ENCODE measurements at regions not wholly inside any gene's neighbourhood (a gene's known extent, or its start where the extent isn't known, plus 50 kb on each side); places are given as distances from the start of the nearest gene placed in this dataset.
"Not testable (repeated sequence)": the region's sequence is repeated elsewhere in the genome, so short reads cannot be mapped to it uniquely, and the experiment has no call there.

GRCh38 chr4:189654396-189654795 is 286.3 kb upstream of the FRG1 start:
- H3K4me3 ChIP-seq (ENCODE audit: low read depth, low read length); H3K79me2 ChIP-seq (ENCODE audit: control insufficient read depth, insufficient read depth, low read length, unreplicated experiment); H3K36me3 ChIP-seq (ENCODE audit: insufficient read depth, low read length); H3K4me1 ChIP-seq (ENCODE audit: control insufficient read depth, insufficient read depth, low read length, unreplicated experiment); H3K27ac ChIP-seq (ENCODE audit: low read depth, low read length); H3K27me3 ChIP-seq (ENCODE audit: insufficient read depth, low read length); H2AFZ ChIP-seq (ENCODE audit: low read length, unreplicated experiment): not testable (repeated sequence)

- not testable (repeated sequence) for H3K27me3 ChIP-seq (ENCODE audit: insufficient read depth, low read length); H3K79me2 ChIP-seq (ENCODE audit: control insufficient read depth, insufficient read depth, low read length, unreplicated experiment); H2AFZ ChIP-seq (ENCODE audit: low read length, unreplicated experiment); H3K4me3 ChIP-seq (ENCODE audit: low read depth, low read length); H3K4me1 ChIP-seq (ENCODE audit: control insufficient read depth, insufficient read depth, low read length, unreplicated experiment); H3K36me3 ChIP-seq (ENCODE audit: insufficient read depth, low read length); H3K27ac ChIP-seq (ENCODE audit: low read depth, low read length)
Measured at GRCh38 chr4:189655817-189656216, 284.9 kb upstream of the FRG1 start.

- H3K4me1 ChIP-seq (ENCODE audit: control insufficient read depth, insufficient read depth, low read length, unreplicated experiment), result no peaks in the 10 kb centered on the region
- H3K79me2 ChIP-seq (ENCODE audit: control insufficient read depth, insufficient read depth, low read length, unreplicated experiment), result no peaks in the 10 kb centered on the region
- H3K4me3 ChIP-seq (ENCODE audit: low read depth, low read length), result no peak overlapping the region
- H3K27ac ChIP-seq (ENCODE audit: low read depth, low read length), result no peak overlapping the region
- H3K36me3 ChIP-seq (ENCODE audit: insufficient read depth, low read length), result no peaks in the 10 kb centered on the region
- no peaks in the 10 kb centered on the region for H3K27me3 ChIP-seq (ENCODE audit: insufficient read depth, low read length)
- no peak overlapping the region for H2AFZ ChIP-seq (ENCODE audit: low read length, unreplicated experiment)
Measured at GRCh38 chr4:189656641-189657040, 284.0 kb upstream of the FRG1 start.

GRCh38 chr4:189658259-189658658 is 282.4 kb upstream of the FRG1 start:
- H3K27ac ChIP-seq (ENCODE audit: low read depth, low read length); H3K4me1 ChIP-seq (ENCODE audit: control insufficient read depth, insufficient read depth, low read length, unreplicated experiment); H2AFZ ChIP-seq (ENCODE audit: low read length, unreplicated experiment); H3K27me3 ChIP-seq (ENCODE audit: insufficient read depth, low read length); H3K79me2 ChIP-seq (ENCODE audit: control insufficient read depth, insufficient read depth, low read length, unreplicated experiment); H3K4me3 ChIP-seq (ENCODE audit: low read depth, low read length); H3K36me3 ChIP-seq (ENCODE audit: insufficient read depth, low read length): not testable (repeated sequence)

GRCh38 chr4:189658831-189659230 is 281.8 kb upstream of the FRG1 start:
- H3K36me3 ChIP-seq (ENCODE audit: insufficient read depth, low read length); H3K79me2 ChIP-seq (ENCODE audit: control insufficient read depth, insufficient read depth, low read length, unreplicated experiment); H3K4me1 ChIP-seq (ENCODE audit: control insufficient read depth, insufficient read depth, low read length, unreplicated experiment); H2AFZ ChIP-seq (ENCODE audit: low read length, unreplicated experiment); H3K27ac ChIP-seq (ENCODE audit: low read depth, low read length); H3K27me3 ChIP-seq (ENCODE audit: insufficient read depth, low read length); H3K4me3 ChIP-seq (ENCODE audit: low read depth, low read length): not testable (repeated sequence)

- H3K4me3 ChIP-seq (ENCODE audit: low read depth, low read length), result no peak overlapping the region
- no peaks in the 10 kb centered on the region for H3K79me2 ChIP-seq (ENCODE audit: control insufficient read depth, insufficient read depth, low read length, unreplicated experiment)
- H3K4me1 ChIP-seq (ENCODE audit: control insufficient read depth, insufficient read depth, low read length, unreplicated experiment), result no peaks in the 10 kb centered on the region
- H3K36me3 ChIP-seq (ENCODE audit: insufficient read depth, low read length), result no peaks in the 10 kb centered on the region
- H3K27me3 ChIP-seq (ENCODE audit: insufficient read depth, low read length), result no peaks in the 10 kb centered on the region
- H3K27ac ChIP-seq (ENCODE audit: low read depth, low read length), result no peak overlapping the region
- H2AFZ ChIP-seq (ENCODE audit: low read length, unreplicated experiment), result no peak overlapping the region
Measured at GRCh38 chr4:189659287-189659686, 281.4 kb upstream of the FRG1 start.

- Histone ChIP-seq H2AFZ (ENCODE audit: low read length, unreplicated experiment) (no peak overlapping the region), H3K27ac (ENCODE audit: low read depth, low read length) (no peak overlapping the region), H3K36me3 (ENCODE audit: insufficient read depth, low read length) (no peaks in the 10 kb centered on the region), H3K79me2 (ENCODE audit: control insufficient read depth, insufficient read depth, low read length, unreplicated experiment) (no peaks in the 10 kb centered on the region), H3K27me3 (ENCODE audit: insufficient read depth, low read length) (no peaks in the 10 kb centered on the region), H3K4me3 (ENCODE audit: low read depth, low read length) (no peak overlapping the region), H3K4me1 (ENCODE audit: control insufficient read depth, insufficient read depth, low read length, unreplicated experiment) (no peaks in the 10 kb centered on the region)
Measured at GRCh38 chr4:189660722-189661360, 279.8 kb upstream of the FRG1 start.

GRCh38 chr4:189664693-189665250 is 275.9 kb upstream of the FRG1 start:
- H3K36me3 ChIP-seq (ENCODE audit: insufficient read depth, low read length), result no peaks in the 10 kb centered on the region
- H3K27me3 ChIP-seq (ENCODE audit: insufficient read depth, low read length), result no peaks in the 10 kb centered on the region
- no peaks in the 10 kb centered on the region for H3K4me1 ChIP-seq (ENCODE audit: control insufficient read depth, insufficient read depth, low read length, unreplicated experiment)
- no peak overlapping the region for H3K4me3 ChIP-seq (ENCODE audit: low read depth, low read length)
- no peak overlapping the region for H2AFZ ChIP-seq (ENCODE audit: low read length, unreplicated experiment)
- no peaks in the 10 kb centered on the region for H3K79me2 ChIP-seq (ENCODE audit: control insufficient read depth, insufficient read depth, low read length, unreplicated experiment)
- H3K27ac ChIP-seq (ENCODE audit: low read depth, low read length), result no peak overlapping the region

- not testable (repeated sequence) for H3K79me2 ChIP-seq (ENCODE audit: control insufficient read depth, insufficient read depth, low read length, unreplicated experiment); H2AFZ ChIP-seq (ENCODE audit: low read length, unreplicated experiment); H3K27me3 ChIP-seq (ENCODE audit: insufficient read depth, low read length); H3K36me3 ChIP-seq (ENCODE audit: insufficient read depth, low read length); H3K27ac ChIP-seq (ENCODE audit: low read depth, low read length); H3K4me3 ChIP-seq (ENCODE audit: low read depth, low read length); H3K4me1 ChIP-seq (ENCODE audit: control insufficient read depth, insufficient read depth, low read length, unreplicated experiment)
Measured at GRCh38 chr4:189665712-189666305, 274.9 kb upstream of the FRG1 start.

GRCh38 chr4:189667386-189667785 is 273.3 kb upstream of the FRG1 start:
- not testable (repeated sequence) for H3K4me1 ChIP-seq (ENCODE audit: control insufficient read depth, insufficient read depth, low read length, unreplicated experiment); H3K27ac ChIP-seq (ENCODE audit: low read depth, low read length); H3K79me2 ChIP-seq (ENCODE audit: control insufficient read depth, insufficient read depth, low read length, unreplicated experiment); H3K27me3 ChIP-seq (ENCODE audit: insufficient read depth, low read length); H2AFZ ChIP-seq (ENCODE audit: low read length, unreplicated experiment); H3K4me3 ChIP-seq (ENCODE audit: low read depth, low read length); H3K36me3 ChIP-seq (ENCODE audit: insufficient read depth, low read length)

GRCh38 chr4:189697675-189698245 is 242.9 kb upstream of the FRG1 start:
- not testable (repeated sequence) for H3K4me1 ChIP-seq (ENCODE audit: control insufficient read depth, insufficient read depth, low read length, unreplicated experiment); H3K79me2 ChIP-seq (ENCODE audit: control insufficient read depth, insufficient read depth, low read length, unreplicated experiment); H3K27ac ChIP-seq (ENCODE audit: low read depth, low read length)

More at GRCh38 chr4:189697675-189698245, 242.9 kb upstream of the FRG1 start:
- not testable (repeated sequence) for H3K4me3 ChIP-seq (ENCODE audit: low read depth, low read length); H3K27me3 ChIP-seq (ENCODE audit: insufficient read depth, low read length); H2AFZ ChIP-seq (ENCODE audit: low read length, unreplicated experiment); H3K36me3 ChIP-seq (ENCODE audit: insufficient read depth, low read length)
